Left ventricle myocardium inferior (tissue), 1 donor: ENCODE measurements at regions not wholly inside any gene's neighbourhood (a gene's known extent, or its start where the extent isn't known, plus 50 kb on each side); places are given as distances from the start of the nearest gene placed in this dataset.

Source experiments
- DNase-seq: peaks from one replicate; pipeline ENCODE4 v3.0.0-alpha.2; 2020
- H3K27ac ChIP-seq: fragments of 200-600 bp; replicated peaks from 2 replicates; pipeline ENCODE4 v1.8.0; 2021
- H3K27me3 ChIP-seq: fragments of 200-600 bp; 2 replicates; pipeline ENCODE4 v1.8.0; 2021; ENCODE audit warnings: low read depth
- H3K36me3 ChIP-seq: fragments of 200-600 bp; 2 replicates; pipeline ENCODE4 v1.8.0; 2021
- H3K4me1 ChIP-seq: fragments of 200-600 bp; 2 replicates; pipeline ENCODE4 v1.8.0; 2021
- H3K4me3 ChIP-seq: fragments of 200-600 bp; 2 replicates; pipeline ENCODE4 v1.8.0; 2021; ENCODE audit warnings: mild to moderate bottlenecking, moderate library complexity
- H3K9me3 ChIP-seq: fragments of 200-600 bp; replicated peaks from 2 replicates; pipeline ENCODE4 v1.8.0; 2021
- intact Hi-C: fragments of 100-400 bp; cut with micrococcal nuclease; formaldehyde crosslinking; loops from one replicate; pipeline ENCODE4 v1.11.0; 2022
- TF ChIP-seq, protein P1 (sequence below): fragments of 200-600 bp; IDR thresholded peaks from 2 replicates; pipeline ENCODE4 v1.8.0; 2021; ENCODE audit warnings: antibody characterized with exemption, mild to moderate bottlenecking, borderline replicate concordance
- donor health status: DM: no; HTN: yes; CAD: no; lungs with severe emphysema.

- TF ChIP-seq, protein P1, sequence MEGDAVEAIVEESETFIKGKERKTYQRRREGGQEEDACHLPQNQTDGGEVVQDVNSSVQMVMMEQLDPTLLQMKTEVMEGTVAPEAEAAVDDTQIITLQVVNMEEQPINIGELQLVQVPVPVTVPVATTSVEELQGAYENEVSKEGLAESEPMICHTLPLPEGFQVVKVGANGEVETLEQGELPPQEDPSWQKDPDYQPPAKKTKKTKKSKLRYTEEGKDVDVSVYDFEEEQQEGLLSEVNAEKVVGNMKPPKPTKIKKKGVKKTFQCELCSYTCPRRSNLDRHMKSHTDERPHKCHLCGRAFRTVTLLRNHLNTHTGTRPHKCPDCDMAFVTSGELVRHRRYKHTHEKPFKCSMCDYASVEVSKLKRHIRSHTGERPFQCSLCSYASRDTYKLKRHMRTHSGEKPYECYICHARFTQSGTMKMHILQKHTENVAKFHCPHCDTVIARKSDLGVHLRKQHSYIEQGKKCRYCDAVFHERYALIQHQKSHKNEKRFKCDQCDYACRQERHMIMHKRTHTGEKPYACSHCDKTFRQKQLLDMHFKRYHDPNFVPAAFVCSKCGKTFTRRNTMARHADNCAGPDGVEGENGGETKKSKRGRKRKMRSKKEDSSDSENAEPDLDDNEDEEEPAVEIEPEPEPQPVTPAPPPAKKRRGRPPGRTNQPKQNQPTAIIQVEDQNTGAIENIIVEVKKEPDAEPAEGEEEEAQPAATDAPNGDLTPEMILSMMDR: no peak
- peak; percentile 86 for DNase-seq
- intact Hi-C loops: no loop called here
- peak overlapping the region; percentile 28 for H3K4me3 ChIP-seq
- peaks cover 96% of the 10 kb centered on the region for H3K4me1 ChIP-seq
- H3K27ac ChIP-seq: peak overlapping the region; percentile 100
- no peaks in the 10 kb centered on the region for H3K9me3 ChIP-seq
- no peaks in the 10 kb centered on the region for H3K36me3 ChIP-seq
- H3K27me3 ChIP-seq: no peaks in the 10 kb centered on the region
Measured at GRCh38 chr12:124506145-124506831, 61.1 kb downstream of the NCOR2 start.

DNA sequence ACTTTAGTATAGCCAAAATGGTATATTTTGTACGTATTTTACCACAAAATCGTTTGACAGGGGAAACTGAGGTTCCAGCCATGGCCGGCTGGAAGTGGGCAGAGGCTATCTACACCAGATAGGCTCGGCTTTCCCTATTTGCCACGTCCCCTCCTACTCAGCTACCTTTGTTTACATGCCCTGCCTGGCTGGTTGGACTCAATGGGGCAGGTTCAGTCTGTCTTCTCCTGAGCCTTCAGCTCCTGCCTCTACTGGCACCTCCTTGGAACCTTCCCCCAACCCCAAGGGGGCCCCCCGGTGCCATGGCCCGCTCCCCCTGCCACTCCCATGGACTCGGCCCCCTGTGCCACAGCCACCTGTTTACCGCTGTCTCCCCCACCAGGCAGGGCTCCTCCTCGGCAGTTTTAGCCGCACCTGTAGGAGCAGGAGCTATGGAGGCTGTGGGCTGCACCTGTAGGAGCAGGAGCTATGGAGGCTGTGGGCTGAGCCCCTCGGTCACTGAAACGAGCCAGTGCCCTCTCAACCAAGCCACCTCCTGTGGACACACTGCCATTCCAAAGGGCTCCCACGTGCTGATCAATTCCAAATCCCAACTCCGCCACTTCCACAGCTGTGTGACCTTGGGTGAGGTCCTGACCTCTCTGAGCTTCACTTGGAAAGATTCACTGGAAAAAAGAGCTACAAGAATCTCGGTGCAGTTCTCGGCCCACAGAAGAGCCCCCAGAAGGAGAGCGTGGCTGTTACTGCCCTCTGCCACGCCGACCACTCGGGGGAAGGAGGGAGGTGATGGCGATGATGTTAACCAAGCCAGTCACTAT is 62.2 kb downstream of the NCOR2 start:
- Histone ChIP-seq H3K4me1 (peaks cover 96% of the 10 kb centered on the region), H3K36me3 (no peaks in the 10 kb centered on the region), H3K27me3 (no peaks in the 10 kb centered on the region), H3K4me3 (no peak overlapping the region), H3K27ac (peak overlapping the region; percentile 100), H3K9me3 (no peaks in the 10 kb centered on the region)
- DNase-seq: no peak
- intact Hi-C loops: no loop called here
- TF ChIP-seq, protein P1: no peak

- Histone ChIP-seq H3K27ac (peak overlapping the region; percentile 100), H3K4me1 (peaks cover 96% of the 10 kb centered on the region), H3K27me3 (no peaks in the 10 kb centered on the region), H3K4me3 (no peak overlapping the region), H3K9me3 (no peaks in the 10 kb centered on the region), H3K36me3 (no peaks in the 10 kb centered on the region)
- TF ChIP-seq, protein P1: no peak
- intact Hi-C loops: no loop called here
- DNase-seq: no peak
Measured at GRCh38 chr12:124504273-124505000, 63.0 kb downstream of the NCOR2 start.

DNA sequence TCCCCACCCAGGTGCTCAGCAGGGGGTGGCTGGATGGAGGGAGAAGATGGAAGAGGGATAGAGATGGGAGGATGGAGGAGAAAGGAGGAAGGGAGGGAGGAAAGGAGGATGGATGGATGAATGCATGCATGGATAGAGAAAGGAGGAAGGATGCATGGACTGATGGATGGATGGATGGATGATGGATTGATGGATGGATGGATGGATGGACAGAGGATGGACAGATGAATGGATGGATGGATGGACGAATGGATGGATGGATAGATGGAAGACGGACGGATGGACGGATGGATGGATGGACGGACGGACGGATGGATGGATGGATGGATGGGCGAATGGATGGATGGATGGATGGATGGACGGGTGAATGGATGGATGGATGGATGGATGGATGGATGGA is 64.1 kb downstream of the NCOR2 start:
- TF ChIP-seq, protein P1: no peak
- Histone ChIP-seq H3K36me3 (no peaks in the 10 kb centered on the region), H3K9me3 (no peaks in the 10 kb centered on the region), H3K27me3 (no peaks in the 10 kb centered on the region), H3K4me1 (peaks cover 96% of the 10 kb centered on the region), H3K4me3 (no peak overlapping the region), H3K27ac (peak overlapping the region; percentile 83)
- no peak for DNase-seq
- intact Hi-C loops: no loop called here

GRCh38 chr12:124502379-124502778 is 65.0 kb downstream of the NCOR2 start:
- intact Hi-C loops: no loop called here
- TF ChIP-seq, protein P1: no peak
- no peaks in the 10 kb centered on the region for H3K36me3 ChIP-seq

More at GRCh38 chr12:124502379-124502778, 65.0 kb downstream of the NCOR2 start:
- Histone ChIP-seq H3K27ac (peak overlapping the region; percentile 83), H3K4me1 (peaks cover 96% of the 10 kb centered on the region), H3K4me3 (no peak overlapping the region), H3K9me3 (no peaks in the 10 kb centered on the region), H3K27me3 (no peaks in the 10 kb centered on the region)
- DNase-seq: no peak
